A673 (cell line): ENCODE measurements at regions not wholly inside any gene's neighbourhood (a gene's known extent, or its start where the extent isn't known, plus 50 kb on each side); places are given as distances from the start of the nearest gene placed in this dataset.

Source experiments
- BruUV-seq: library from RNA; stranded (reverse); fragments of 400-500 nt; replicated peaks from 2 replicates; lab custom pipeline; 2021; lab: Mats Ljungman, UMichigan
- CTCF ChIA-PET: fragments of 300-600 bp; sonication (Branson Sonifier 250); formaldehyde crosslinking; loops from one replicate; lab custom pipeline; 2022; ENCODE audit warnings: antibody characterized with exemption; lab: Charles Lee
- POLR2A ChIA-PET: fragments of 300-600 bp; sonication (Branson Sonifier 250); formaldehyde crosslinking; loops from one replicate; lab custom pipeline; 2022; ENCODE audit warnings: antibody characterized with exemption; ENCODE audit not compliant: low non-redundant PET; lab: Charles Lee
- DNase-seq: peaks from one replicate; pipeline ENCODE4 v3.0.0-alpha.2; 2015; ENCODE audit warnings: low spot score
- H3K27ac ChIP-seq: fragments of 200-600 bp; sonication (generic); 2 replicates; pipeline ENCODE4 v1.5.1; 2016; ENCODE audit warnings: mixed run types, low read depth, mild to moderate bottlenecking, mixed read lengths, antibody characterized with exemption, low read length; ENCODE audit not compliant: poor library complexity, severe bottlenecking
- H3K27me3 ChIP-seq: fragments of 200-600 bp; sonication (generic); replicated peaks from 2 replicates; pipeline ENCODE4 v1.6.1; 2017; ENCODE audit warnings: mixed run types, low read depth, mild to moderate bottlenecking, mixed read lengths, antibody characterized with exemption, low read length; ENCODE audit not compliant: insufficient read depth, poor library complexity
- H3K36me3 ChIP-seq: fragments of 200-600 bp; sonication (generic); 2 replicates; pipeline ENCODE4 v1.6.1; 2016; ENCODE audit warnings: mixed run types, mild to moderate bottlenecking, mixed read lengths, antibody characterized with exemption, low read length; ENCODE audit not compliant: insufficient read depth, poor library complexity, severe bottlenecking
- H3K4me1 ChIP-seq: fragments of 200-600 bp; sonication (generic); 2 replicates; pipeline ENCODE4 v1.6.1; 2017; ENCODE audit warnings: mixed run types, mild to moderate bottlenecking, mixed read lengths, antibody characterized with exemption, low read length; ENCODE audit not compliant: insufficient read depth, poor library complexity, severe bottlenecking
- H3K4me3 ChIP-seq: fragments of 200-600 bp; sonication (generic); 2 replicates; pipeline ENCODE4 v1.5.1; 2016; ENCODE audit warnings: low read depth, mixed run types, mild to moderate bottlenecking, mixed read lengths, low read length; ENCODE audit not compliant: poor library complexity, severe bottlenecking
- H3K9me3 ChIP-seq: fragments of 200-600 bp; sonication (generic); 2 replicates; pipeline ENCODE4 v1.6.1; 2016; ENCODE audit warnings: mixed run types, low read depth, mild to moderate bottlenecking, mixed read lengths, antibody characterized with exemption, low read length; ENCODE audit not compliant: poor library complexity, severe bottlenecking
- CTCF ChIP-seq: fragments of 300-800, 200-600 bp; sonication (generic); conservative IDR thresholded peaks from 2 replicates; pipeline ENCODE4 v1.5.1; 2017; ENCODE audit warnings: low read depth, mild to moderate bottlenecking, antibody characterized with exemption, low read length, moderate library complexity, mixed read lengths
- EZH2 ChIP-seq: fragments of 200-600 bp; sonication (generic); IDR thresholded peaks from 2 replicates; pipeline ENCODE4 v1.6.1; 2017; ENCODE audit warnings: borderline replicate concordance, low read depth, mild to moderate bottlenecking, mixed read lengths, antibody characterized with exemption, low read length; ENCODE audit not compliant: poor library complexity, severe bottlenecking
- intact Hi-C: fragments of 100-400 bp; cut with micrococcal nuclease; formaldehyde crosslinking; loops from one replicate; pipeline ENCODE4 v1.10.0; 2022; ENCODE audit not compliant: unreplicated experiment

GRCh38 chr4:91997045-91997444 lies 306.7 kb upstream of the GRID2 start:
- Histone ChIP-seq H3K27me3 (no peaks in the 10 kb centered on the region), H3K27ac (no peak overlapping the region), H3K36me3 (no peaks in the 10 kb centered on the region), H3K4me3 (no peak overlapping the region), H3K4me1 (no peaks in the 10 kb centered on the region), H3K9me3 (no peaks in the 10 kb centered on the region)
- ChIA-PET POLR2A (no interaction called here), CTCF (no interaction called here)
- intact Hi-C loops: no loop called here
- BruUV-seq: no TSS peak
- no peak for DNase-seq
- TF ChIP-seq CTCF (no peak), EZH2 (no peak)

GRCh38 chr4:92012899-92013867 lies 290.6 kb upstream of the GRID2 start:
- CTCF ChIA-PET: no interaction called here
- H3K27ac ChIP-seq: no peak overlapping the region
- no peak for DNase-seq
- intact Hi-C loops: no loop called here
- POLR2A ChIA-PET: no interaction called here
- no peak for TF ChIP-seq EZH2
- TF ChIP-seq CTCF: no peak
- no peaks in the 10 kb centered on the region for H3K27me3 ChIP-seq
- H3K36me3 ChIP-seq: no peaks in the 10 kb centered on the region
- BruUV-seq: no TSS peak
- no peaks in the 10 kb centered on the region for H3K9me3 ChIP-seq
- no peaks in the 10 kb centered on the region for H3K4me1 ChIP-seq
- no peak overlapping the region for H3K4me3 ChIP-seq

- CTCF ChIA-PET: no interaction called here
Measured at GRCh38 chr4:92014067-92014466, 289.7 kb upstream of the GRID2 start.

More at GRCh38 chr4:92014067-92014466, 289.7 kb upstream of the GRID2 start:
- H3K27ac ChIP-seq: no peak overlapping the region
- no peaks in the 10 kb centered on the region for H3K27me3 ChIP-seq
- H3K9me3 ChIP-seq: no peaks in the 10 kb centered on the region
- no peak for DNase-seq
- H3K4me1 ChIP-seq: no peaks in the 10 kb centered on the region
- BruUV-seq: no TSS peak
- POLR2A ChIA-PET: no interaction called here
- no peaks in the 10 kb centered on the region for H3K36me3 ChIP-seq
- H3K4me3 ChIP-seq: no peak overlapping the region
- TF ChIP-seq CTCF (no peak), EZH2 (no peak)
- intact Hi-C loops: no loop called here
